ENCODE measurements at regions not wholly inside any gene's neighbourhood (a gene's known extent, or its start where the extent isn't known, plus 50 kb on each side); places are given as distances from the start of the nearest gene placed in this dataset.

DNA sequence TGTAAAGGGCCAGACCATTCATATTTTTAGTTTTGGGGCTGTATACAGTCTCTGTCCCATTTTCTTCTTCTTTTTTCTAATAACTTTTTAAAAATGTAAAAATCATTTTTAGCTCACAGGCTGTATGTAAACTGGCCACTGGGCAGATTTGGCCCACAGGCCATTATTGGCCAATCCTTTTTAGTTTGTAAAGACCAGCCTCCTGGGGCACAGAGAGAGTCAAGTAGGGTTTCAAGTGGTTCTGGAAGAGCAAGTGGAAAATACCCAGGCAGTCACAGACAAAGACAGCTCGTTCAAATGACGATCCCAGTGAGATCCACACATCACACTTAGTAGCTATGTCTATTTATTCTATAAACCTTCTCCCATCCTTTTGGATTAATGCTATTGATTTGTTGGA is 150.2 kb upstream of the ARHGAP20 start:
- no peak for TF ChIP-seq CTCF (IDR thresholded peaks at IDR 0.05)

DNA sequence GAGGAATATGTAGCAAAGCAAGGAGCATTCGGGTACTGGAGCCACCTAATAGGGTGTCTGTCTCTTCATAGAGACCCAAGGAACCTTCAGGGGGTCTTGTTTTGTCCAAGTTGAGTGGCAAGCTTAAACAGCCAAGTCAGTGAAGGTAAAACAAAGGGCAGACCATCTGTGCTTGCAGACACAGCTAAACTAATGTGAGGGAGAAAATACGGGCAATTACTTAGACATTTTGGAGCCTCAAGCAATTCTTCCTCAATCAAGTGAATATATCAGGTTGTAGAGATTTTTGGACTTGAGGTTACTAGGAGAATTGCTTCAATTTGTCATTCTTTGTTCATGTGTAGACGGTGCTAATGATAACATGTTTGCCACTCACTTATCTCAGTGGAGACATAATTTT is 148.2 kb upstream of the ARHGAP20 start:
- no peak overlapping the region for H3K4me3 Mint-ChIP-seq (ENCODE audit: unreplicated experiment)
- no peak overlapping the region for H3K27ac Mint-ChIP-seq (ENCODE audit: unreplicated experiment)
- peaks cover 27% of the 10 kb centered on the region for H3K4me1 Mint-ChIP-seq (ENCODE audit: unreplicated experiment)
- no peaks in the 10 kb centered on the region for H3K27me3 Mint-ChIP-seq (ENCODE audit: unreplicated experiment)
- DNase-seq (ENCODE audit: extremely low spot score, unreplicated experiment) = no peak
- no peaks in the 10 kb centered on the region for H3K36me3 Mint-ChIP-seq (ENCODE audit: unreplicated experiment)
- no peaks in the 10 kb centered on the region for H3K9me3 Mint-ChIP-seq (ENCODE audit: unreplicated experiment)
- TF ChIP-seq CTCF (IDR thresholded peaks at IDR 0.05) = no peak

More for the DNA sequence above, 150.2 kb upstream of the ARHGAP20 start:
- Mint-ChIP-seq H3K36me3 (ENCODE audit: unreplicated experiment) (no peaks in the 10 kb centered on the region), H3K27me3 (ENCODE audit: unreplicated experiment) (no peaks in the 10 kb centered on the region), H3K4me1 (ENCODE audit: unreplicated experiment) (peaks cover 36% of the 10 kb centered on the region), H3K27ac (ENCODE audit: unreplicated experiment) (no peak overlapping the region), H3K9me3 (ENCODE audit: unreplicated experiment) (no peaks in the 10 kb centered on the region), H3K4me3 (ENCODE audit: unreplicated experiment) (no peak overlapping the region)
- DNase-seq (ENCODE audit: extremely low spot score, unreplicated experiment) = no peak

- Mint-ChIP-seq H3K4me3 (ENCODE audit: unreplicated experiment) (no peak overlapping the region), H3K4me1 (ENCODE audit: unreplicated experiment) (peaks cover 26% of the 10 kb centered on the region), H3K36me3 (ENCODE audit: unreplicated experiment) (no peaks in the 10 kb centered on the region), H3K9me3 (ENCODE audit: unreplicated experiment) (no peaks in the 10 kb centered on the region), H3K27me3 (ENCODE audit: unreplicated experiment) (peaks cover 3% of the 10 kb centered on the region), H3K27ac (ENCODE audit: unreplicated experiment) (no peak overlapping the region)
- DNase-seq (ENCODE audit: extremely low spot score, unreplicated experiment) = no peak
- TF ChIP-seq CTCF (IDR thresholded peaks at IDR 0.05) = no peak
These were observed 147.8 kb upstream of the ARHGAP20 start for GRCh38 chr11:110859998-110860397.

- peaks cover 7% of the 10 kb centered on the region for H3K27me3 Mint-ChIP-seq (ENCODE audit: unreplicated experiment)
- peaks cover 31% of the 10 kb centered on the region for H3K4me1 Mint-ChIP-seq (ENCODE audit: unreplicated experiment)
- no peak overlapping the region for H3K4me3 Mint-ChIP-seq (ENCODE audit: unreplicated experiment)
- no peaks in the 10 kb centered on the region for H3K9me3 Mint-ChIP-seq (ENCODE audit: unreplicated experiment)
- H3K27ac Mint-ChIP-seq (ENCODE audit: unreplicated experiment) = no peak overlapping the region
- TF ChIP-seq CTCF (IDR thresholded peaks at IDR 0.05) = no peak
- no peaks in the 10 kb centered on the region for H3K36me3 Mint-ChIP-seq (ENCODE audit: unreplicated experiment)
- DNase-seq (ENCODE audit: extremely low spot score, unreplicated experiment) = no peak
These were observed 147.1 kb upstream of the ARHGAP20 start for GRCh38 chr11:110859240-110859840.

DNA sequence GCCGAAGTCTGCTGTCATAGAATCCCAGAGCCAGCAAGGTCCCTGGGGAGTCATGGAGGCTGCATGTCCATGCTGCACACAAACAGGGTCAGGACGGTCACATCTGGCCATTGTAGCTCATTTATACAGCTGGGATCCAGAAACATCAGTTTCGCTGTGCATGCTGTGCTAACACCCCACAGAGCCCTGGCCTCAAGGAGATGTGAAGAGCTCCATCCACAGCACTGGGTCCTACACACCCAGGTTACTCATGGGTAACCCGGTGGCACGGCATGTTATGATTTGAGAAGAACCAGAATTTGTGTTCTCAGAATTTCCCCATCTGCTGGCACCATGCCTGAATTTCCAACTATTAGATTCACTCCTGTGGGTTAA is 146.3 kb upstream of the ARHGAP20 start:
- H3K27me3 Mint-ChIP-seq (ENCODE audit: unreplicated experiment) = peaks cover 10% of the 10 kb centered on the region
- peaks cover 31% of the 10 kb centered on the region for H3K4me1 Mint-ChIP-seq (ENCODE audit: unreplicated experiment)
- no peak for DNase-seq (ENCODE audit: extremely low spot score, unreplicated experiment)
- H3K4me3 Mint-ChIP-seq (ENCODE audit: unreplicated experiment) = no peak overlapping the region
- H3K36me3 Mint-ChIP-seq (ENCODE audit: unreplicated experiment) = no peaks in the 10 kb centered on the region
- TF ChIP-seq CTCF (IDR thresholded peaks at IDR 0.05) = no peak
- no peaks in the 10 kb centered on the region for H3K9me3 Mint-ChIP-seq (ENCODE audit: unreplicated experiment)
- peak overlapping the region; percentile 20 for H3K27ac Mint-ChIP-seq (ENCODE audit: unreplicated experiment)
